ENCODE measurements at regions not wholly inside any gene's neighbourhood (a gene's known extent, or its start where the extent isn't known, plus 50 kb on each side); places are given as distances from the start of the nearest gene placed in this dataset.

- Histone ChIP-seq H3K9me3 (ENCODE audit: control insufficient read depth in 5 of 5, low read length in 5 of 5) (no peaks in the 10 kb centered on the region), H3K4me1 (ENCODE audit: control insufficient read depth in 5 of 5, insufficient read depth in 5 of 5, low read length in 5 of 5) (peaks cover 0 to 5% (median 0%) of the 10 kb centered on the region in 5 donors), H3K9ac (ENCODE audit: low read length in 5 of 5) (no peak overlapping the region), H3K36me3 (ENCODE audit: control insufficient read depth in 5 of 5, insufficient read depth in 5 of 5, low read length in 5 of 5) (no peaks in the 10 kb centered on the region), H3K4me3 (ENCODE audit: low read depth in 1 of 5, low read length in 5 of 5) (no peak overlapping the region), H3K27ac (ENCODE audit: low read depth, low read length) (no peak overlapping the region), H3K27me3 (ENCODE audit: control insufficient read depth in 5 of 5, insufficient read depth in 4 of 5, low read length in 5 of 5) (no peaks in the 10 kb centered on the region)
Measured at GRCh38 chr3:167920747-167921146, 175.0 kb downstream of the GOLIM4 start.

DNA sequence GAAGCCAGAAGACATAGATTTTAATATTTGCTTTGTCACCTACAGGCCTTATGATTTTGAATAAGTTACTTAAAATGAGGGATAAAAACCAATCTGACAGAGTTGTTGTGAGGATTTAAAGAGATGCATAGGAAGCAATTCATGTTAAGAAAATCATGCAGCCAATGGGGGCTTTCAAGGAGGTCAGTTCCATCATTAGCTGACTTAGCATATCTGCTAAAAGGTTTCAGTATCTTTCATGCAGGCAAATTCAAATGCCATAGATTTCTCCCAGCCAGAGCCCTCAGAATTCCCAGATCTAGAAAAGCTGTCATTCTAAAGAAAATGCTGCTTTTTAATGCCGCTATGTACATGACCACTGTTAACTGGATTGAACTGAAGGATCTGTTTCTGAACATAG is 176.1 kb downstream of the GOLIM4 start:
- H3K27ac ChIP-seq (ENCODE audit: low read depth, low read length) = no peak overlapping the region
- no peak overlapping the region for H3K4me3 ChIP-seq (ENCODE audit: low read depth in 1 of 5, low read length in 5 of 5)
- no peaks in the 10 kb centered on the region for H3K9me3 ChIP-seq (ENCODE audit: control insufficient read depth in 5 of 5, low read length in 5 of 5)
- no peaks in the 10 kb centered on the region for H3K36me3 ChIP-seq (ENCODE audit: control insufficient read depth in 5 of 5, insufficient read depth in 5 of 5, low read length in 5 of 5)
- H3K9ac ChIP-seq (ENCODE audit: low read length in 5 of 5) = no peak overlapping the region
- H3K27me3 ChIP-seq (ENCODE audit: control insufficient read depth in 5 of 5, insufficient read depth in 4 of 5, low read length in 5 of 5) = no peaks in the 10 kb centered on the region
- H3K4me1 ChIP-seq (ENCODE audit: control insufficient read depth in 5 of 5, insufficient read depth in 5 of 5, low read length in 5 of 5) = peaks cover 0 to 5% (median 0%) of the 10 kb centered on the region in 5 donors

GRCh38 chr3:167918686-167919085 is 177.0 kb downstream of the GOLIM4 start:
- Histone ChIP-seq H3K4me3 (ENCODE audit: low read depth in 1 of 5, low read length in 5 of 5) (no peak overlapping the region), H3K36me3 (ENCODE audit: control insufficient read depth in 5 of 5, insufficient read depth in 5 of 5, low read length in 5 of 5) (no peaks in the 10 kb centered on the region), H3K27ac (ENCODE audit: low read depth, low read length) (no peak overlapping the region), H3K27me3 (ENCODE audit: control insufficient read depth in 5 of 5, insufficient read depth in 4 of 5, low read length in 5 of 5) (no peaks in the 10 kb centered on the region), H3K9me3 (ENCODE audit: control insufficient read depth in 5 of 5, low read length in 5 of 5) (no peaks in the 10 kb centered on the region), H3K9ac (ENCODE audit: low read length in 5 of 5) (no peak overlapping the region), H3K4me1 (ENCODE audit: control insufficient read depth in 5 of 5, insufficient read depth in 5 of 5, low read length in 5 of 5) (peaks cover 0 to 5% (median 0%) of the 10 kb centered on the region in 5 donors)

- Histone ChIP-seq H3K27ac (ENCODE audit: low read depth, low read length) (no peak overlapping the region), H3K27me3 (ENCODE audit: control insufficient read depth in 5 of 5, insufficient read depth in 4 of 5, low read length in 5 of 5) (no peaks in the 10 kb centered on the region), H3K36me3 (ENCODE audit: control insufficient read depth in 5 of 5, insufficient read depth in 5 of 5, low read length in 5 of 5) (no peaks in the 10 kb centered on the region), H3K4me3 (ENCODE audit: low read depth in 1 of 5, low read length in 5 of 5) (no peak overlapping the region), H3K9ac (ENCODE audit: low read length in 5 of 5) (no peak overlapping the region), H3K9me3 (ENCODE audit: control insufficient read depth in 5 of 5, low read length in 5 of 5) (no peaks in the 10 kb centered on the region), H3K4me1 (ENCODE audit: control insufficient read depth in 5 of 5, insufficient read depth in 5 of 5, low read length in 5 of 5) (peaks cover 0 to 10% (median 3%) of the 10 kb centered on the region in 5 donors)
Measured at GRCh38 chr3:167918008-167918596, 177.6 kb downstream of the GOLIM4 start.

DNA sequence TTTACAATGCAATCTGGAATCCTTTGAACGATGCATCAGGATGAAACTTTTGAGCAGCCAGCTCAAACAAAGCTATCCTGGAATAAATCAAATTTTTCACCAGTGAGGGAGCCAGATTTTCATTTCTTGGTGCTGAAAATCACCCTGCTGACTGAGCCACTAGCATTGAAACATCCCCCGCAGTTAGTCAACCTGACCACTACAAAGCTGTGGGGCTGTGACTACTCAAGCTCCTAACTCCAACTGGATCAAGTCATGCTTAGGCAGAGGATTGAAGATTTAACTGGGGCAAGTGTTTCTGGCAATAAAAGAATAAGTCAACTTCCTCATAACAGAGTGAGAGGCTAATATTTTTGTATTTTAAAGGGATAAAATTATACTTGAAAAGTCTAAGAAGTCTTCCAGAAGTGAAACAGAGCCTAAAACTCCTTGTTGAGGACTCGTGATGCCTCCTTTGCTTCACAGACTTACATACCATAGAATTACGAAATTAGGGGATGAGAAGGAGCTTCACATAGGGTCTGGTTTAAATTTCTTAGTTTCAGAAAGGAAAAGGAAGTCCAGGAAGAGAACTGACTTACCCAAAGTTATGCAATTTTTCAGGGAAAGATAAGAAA is 177.8 kb downstream of the SERPINI1 start:
- Histone ChIP-seq H3K27me3 (ENCODE audit: control insufficient read depth in 5 of 5, insufficient read depth in 4 of 5, low read length in 5 of 5) (no peaks in the 10 kb centered on the region), H3K36me3 (ENCODE audit: control insufficient read depth in 5 of 5, insufficient read depth in 5 of 5, low read length in 5 of 5) (no peaks in the 10 kb centered on the region), H3K9ac (ENCODE audit: low read length in 5 of 5) (no peak overlapping the region), H3K4me1 (ENCODE audit: control insufficient read depth in 5 of 5, insufficient read depth in 5 of 5, low read length in 5 of 5) (peaks cover 0 to 11% (median 3%) of the 10 kb centered on the region in 5 donors), H3K9me3 (ENCODE audit: control insufficient read depth in 5 of 5, low read length in 5 of 5) (no peaks in the 10 kb centered on the region), H3K27ac (ENCODE audit: low read depth, low read length) (no peak overlapping the region), H3K4me3 (ENCODE audit: low read depth in 1 of 5, low read length in 5 of 5) (no peak overlapping the region)

GRCh38 chr3:167909952-167910351 is 174.4 kb downstream of the SERPINI1 start:
- Histone ChIP-seq H3K27ac (ENCODE audit: low read depth, low read length) (no peak overlapping the region), H3K9me3 (ENCODE audit: control insufficient read depth in 5 of 5, low read length in 5 of 5) (no peaks in the 10 kb centered on the region), H3K4me3 (ENCODE audit: low read depth in 1 of 5, low read length in 5 of 5) (no peak overlapping the region), H3K36me3 (ENCODE audit: control insufficient read depth in 5 of 5, insufficient read depth in 5 of 5, low read length in 5 of 5) (no peaks in the 10 kb centered on the region), H3K27me3 (ENCODE audit: control insufficient read depth in 5 of 5, insufficient read depth in 4 of 5, low read length in 5 of 5) (no peaks in the 10 kb centered on the region), H3K4me1 (ENCODE audit: control insufficient read depth in 5 of 5, insufficient read depth in 5 of 5, low read length in 5 of 5) (peaks cover 0 to 7% (median 3%) of the 10 kb centered on the region in 5 donors), H3K9ac (ENCODE audit: low read length in 5 of 5) (no peak overlapping the region)

DNA sequence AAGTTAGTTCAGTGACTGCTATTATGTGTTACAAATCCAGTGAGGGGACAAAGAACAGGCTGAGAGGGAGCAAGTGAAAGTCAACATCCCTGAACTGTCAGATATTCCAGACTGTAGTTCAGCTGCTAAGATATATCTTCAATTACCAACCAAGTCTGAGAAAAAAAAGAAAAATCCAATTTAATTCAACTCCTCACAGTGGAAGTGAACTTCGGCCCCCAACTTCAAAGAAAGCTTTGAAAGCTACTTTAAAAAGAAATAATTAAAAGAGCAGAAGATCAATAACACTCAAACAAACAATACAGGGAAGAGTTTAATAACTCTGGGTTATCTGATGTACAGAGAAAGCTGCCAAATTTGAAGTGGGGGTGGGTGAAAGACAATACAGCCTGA is 174.0 kb downstream of the SERPINI1 start:
- H3K4me3 ChIP-seq (ENCODE audit: low read depth in 1 of 5, low read length in 5 of 5) = no peak overlapping the region
- H3K27ac ChIP-seq (ENCODE audit: low read depth, low read length) = no peak overlapping the region
- no peaks in the 10 kb centered on the region for H3K36me3 ChIP-seq (ENCODE audit: control insufficient read depth in 5 of 5, insufficient read depth in 5 of 5, low read length in 5 of 5)
- no peaks in the 10 kb centered on the region for H3K9me3 ChIP-seq (ENCODE audit: control insufficient read depth in 5 of 5, low read length in 5 of 5)
- H3K27me3 ChIP-seq (ENCODE audit: control insufficient read depth in 5 of 5, insufficient read depth in 4 of 5, low read length in 5 of 5) = no peaks in the 10 kb centered on the region
- no peak overlapping the region for H3K9ac ChIP-seq (ENCODE audit: low read length in 5 of 5)
- H3K4me1 ChIP-seq (ENCODE audit: control insufficient read depth in 5 of 5, insufficient read depth in 5 of 5, low read length in 5 of 5) = peaks cover 0 to 7% (median 3%) of the 10 kb centered on the region in 5 donors

GRCh38 chr3:167908746-167909503 is 173.4 kb downstream of the SERPINI1 start:
- Histone ChIP-seq H3K36me3 (ENCODE audit: control insufficient read depth in 5 of 5, insufficient read depth in 5 of 5, low read length in 5 of 5) (no peaks in the 10 kb centered on the region), H3K9me3 (ENCODE audit: control insufficient read depth in 5 of 5, low read length in 5 of 5) (no peaks in the 10 kb centered on the region), H3K4me3 (ENCODE audit: low read depth in 1 of 5, low read length in 5 of 5) (no peak overlapping the region), H3K27ac (ENCODE audit: low read depth, low read length) (no peak overlapping the region), H3K27me3 (ENCODE audit: control insufficient read depth in 5 of 5, insufficient read depth in 4 of 5, low read length in 5 of 5) (no peaks in the 10 kb centered on the region), H3K4me1 (ENCODE audit: control insufficient read depth in 5 of 5, insufficient read depth in 5 of 5, low read length in 5 of 5) (peaks cover 0 to 7% (median 3%) of the 10 kb centered on the region in 5 donors), H3K9ac (ENCODE audit: low read length in 5 of 5) (no peak overlapping the region)

GRCh38 chr3:167908221-167908620 is 172.7 kb downstream of the SERPINI1 start:
- no peaks in the 10 kb centered on the region for H3K9me3 ChIP-seq (ENCODE audit: control insufficient read depth in 5 of 5, low read length in 5 of 5)
- no peaks in the 10 kb centered on the region for H3K27me3 ChIP-seq (ENCODE audit: control insufficient read depth in 5 of 5, insufficient read depth in 4 of 5, low read length in 5 of 5)
- H3K36me3 ChIP-seq (ENCODE audit: control insufficient read depth in 5 of 5, insufficient read depth in 5 of 5, low read length in 5 of 5) = no peaks in the 10 kb centered on the region
- peaks cover 0 to 3% (median 1%) of the 10 kb centered on the region in 5 donors for H3K4me1 ChIP-seq (ENCODE audit: control insufficient read depth in 5 of 5, insufficient read depth in 5 of 5, low read length in 5 of 5)
- H3K9ac ChIP-seq (ENCODE audit: low read length in 5 of 5) = no peak overlapping the region
- H3K27ac ChIP-seq (ENCODE audit: low read depth, low read length) = no peak overlapping the region
- H3K4me3 ChIP-seq (ENCODE audit: low read depth in 1 of 5, low read length in 5 of 5) = no peak overlapping the region

- H3K27ac ChIP-seq (ENCODE audit: low read depth, low read length) = no peak overlapping the region
- H3K4me3 ChIP-seq (ENCODE audit: low read depth in 1 of 5, low read length in 5 of 5) = no peak overlapping the region
- H3K9ac ChIP-seq (ENCODE audit: low read length in 5 of 5) = no peak overlapping the region
- H3K4me1 ChIP-seq (ENCODE audit: control insufficient read depth in 5 of 5, insufficient read depth in 5 of 5, low read length in 5 of 5) = peaks cover 0 to 13% (median 0%) of the 10 kb centered on the region in 5 donors
- H3K27me3 ChIP-seq (ENCODE audit: control insufficient read depth in 5 of 5, insufficient read depth in 4 of 5, low read length in 5 of 5) = no peaks in the 10 kb centered on the region
- H3K9me3 ChIP-seq (ENCODE audit: control insufficient read depth in 5 of 5, low read length in 5 of 5) = no peaks in the 10 kb centered on the region
- no peaks in the 10 kb centered on the region for H3K36me3 ChIP-seq (ENCODE audit: control insufficient read depth in 5 of 5, insufficient read depth in 5 of 5, low read length in 5 of 5)
Measured at GRCh38 chr3:167901138-167901537, 165.6 kb downstream of the SERPINI1 start.
